K562 (cell line): ENCODE measurements at regions not wholly inside any gene's neighbourhood (a gene's known extent, or its start where the extent isn't known, plus 50 kb on each side); places are given as distances from the start of the nearest gene placed in this dataset.
A peak's percentile ranks its signal among the peaks of the same experiment; 100 is the strongest.

Source experiments
- ATAC-seq: fragments of 200-7000 bp; cut with Tn5 transposase; 3 replicates; pipeline ENCODE4 v1.9.1; 2020; ENCODE audit warnings: moderate library complexity
- BruUV-seq: library from RNA; stranded (reverse); fragments of 400-500 nt; replicated peaks from 2 replicates; lab custom pipeline; 2021; lab: Mats Ljungman, UMichigan
- CTCF ChIA-PET: fragments of 300-600 bp; formaldehyde crosslinking; extraction: SDS; loops from one replicate; lab custom pipeline; 2021; ENCODE audit warnings: low intra/inter-chr PET ratio; lab: Yijun Ruan, JAX
- POLR2A ChIA-PET: fragments of 300-600, 350-650 bp; sonication (Branson Sonifier 250); formaldehyde crosslinking; extraction: SDS; loops from one replicate; lab custom pipeline; 2021; ENCODE audit warnings: antibody characterized with exemption, inconsistent platforms; lab: Yijun Ruan, JAX
- DNase-seq, 4 experiments: peaks; one replicate each; pipeline versions ENCODE4 v3.0.0 to v3.0.0-alpha.2; 2011 to 2018; ENCODE audit warnings: low spot score in 3 of 4, mixed read lengths in 3 of 4; ENCODE audit errors: extremely low read depth in 1 of 4
- FAIRE-seq: peaks from 2 replicates; lab custom pipeline; 2011; peaks lifted over from hg19 to GRCh38; lab: Jason Lieb, UNC
- H2AFZ ChIP-seq: 2 replicates; pipeline ENCODE4 v1.6.0; 2011; ENCODE audit warnings: low read depth, low read length, control low read depth, inconsistent platforms
- H3K27ac ChIP-seq: fragments of 200-600 bp; 3 replicates; pipeline ENCODE4 v1.8.0; 2011; ENCODE audit warnings: low read depth, mild to moderate bottlenecking, control low read depth, inconsistent platforms, low read length, moderate library complexity, mixed read lengths; ENCODE audit errors: extremely low read depth
- H3K27me3 ChIP-seq, 2 experiments: fragments of 300-600 bp in 1 of 2; 2 replicates in 1 of 2; 3 replicates in 1 of 2; pipeline versions ENCODE4 v1.6.0 to v1.8.0; 2011; ENCODE audit warnings: inconsistent platforms in 2 of 2, low read length in 2 of 2, mild to moderate bottlenecking in 1 of 2, mixed read lengths in 1 of 2, moderate library complexity in 1 of 2; ENCODE audit not compliant: control insufficient read depth in 2 of 2, insufficient read depth in 2 of 2
- H3K36me3 ChIP-seq: fragments of 300-600 bp; 3 replicates; pipeline ENCODE4 v1.8.0; 2011; ENCODE audit warnings: mild to moderate bottlenecking, low read length, inconsistent platforms; ENCODE audit not compliant: control insufficient read depth, insufficient read depth
- H3K4me1 ChIP-seq, 2 experiments: fragments of 200-600 bp in 1 of 2; replicated peaks in 1 of 2; 2 replicates in 1 of 2; 3 replicates in 1 of 2; pipeline versions ENCODE4 v1.5.1 to v1.8.0; 2011; ENCODE audit warnings: inconsistent platforms in 2 of 2, low read length in 2 of 2, mild to moderate bottlenecking in 1 of 2, mixed read lengths in 1 of 2, moderate library complexity in 1 of 2; ENCODE audit not compliant: control insufficient read depth in 2 of 2, insufficient read depth in 2 of 2
- H3K4me2 ChIP-seq: 2 replicates; pipeline ENCODE4 v1.6.1; 2011; ENCODE audit warnings: low read length, control low read depth, inconsistent platforms, mixed read lengths; ENCODE audit not compliant: insufficient read depth
- H3K4me3 ChIP-seq: fragments of 200-600 bp; sonication (generic), shearing (Covaris generic); 2 replicates; pipeline ENCODE4 v1.5.1; 2016; ENCODE audit warnings: control low read depth, inconsistent platforms
- H3K79me2 ChIP-seq: fragments of 200-600 bp; 3 replicates; pipeline ENCODE4 v1.8.0; 2011; ENCODE audit warnings: low read length, inconsistent platforms; ENCODE audit not compliant: control insufficient read depth, insufficient read depth
- H3K9ac ChIP-seq, 2 experiments: 2 replicates each; pipeline versions ENCODE4 v1.6.0 to v1.6.1; 2011; ENCODE audit warnings: low read depth in 2 of 2, low read length in 2 of 2, control low read depth in 1 of 2, inconsistent platforms in 1 of 2, mild to moderate bottlenecking in 1 of 2, mixed read lengths in 1 of 2; ENCODE audit not compliant: insufficient read depth in 1 of 2
- H3K9me1 ChIP-seq: one replicate; pipeline ENCODE4 v1.6.0; 2011; ENCODE audit warnings: inconsistent platforms, mild to moderate bottlenecking, low read length, moderate library complexity; ENCODE audit not compliant: control insufficient read depth, insufficient read depth
- H3K9me3 ChIP-seq: replicated peaks from 2 replicates; pipeline ENCODE4 v1.5.1; 2011; ENCODE audit warnings: low read depth, low read length, inconsistent platforms; ENCODE audit not compliant: control insufficient read depth, insufficient read depth
- H4K20me1 ChIP-seq: replicated peaks from 2 replicates; pipeline ENCODE4 v1.6.1; 2011; ENCODE audit warnings: low read length, inconsistent platforms, mixed read lengths; ENCODE audit not compliant: control insufficient read depth, insufficient read depth
- FOSL1 ChIP-seq: fragments of 200-800 bp; sonication (Bioruptor generic); conservative IDR thresholded peaks from 2 replicates; pipeline ENCODE4 v1.6.1; 2016; ENCODE audit warnings: missing genetic modification characterization, missing compliant biosample characterization
- HSF4 ChIP-seq: fragments of 250-450 bp; sonication (Bioruptor Pico); IDR thresholded peaks from 2 replicates; pipeline ENCODE4 v2.1.2; 2022; ENCODE audit warnings: mild to moderate bottlenecking, moderate library complexity, borderline replicate concordance
- L3MBTL2 ChIP-seq: fragments of 450-650 bp; IDR thresholded peaks from 2 replicates; pipeline ENCODE4 v1.6.1; 2016; ENCODE audit warnings: mild to moderate bottlenecking, moderate library complexity
- MAFG ChIP-seq: fragments of 450-650 bp; conservative IDR thresholded peaks from 2 replicates; pipeline ENCODE4 v1.6.1; 2016; ENCODE audit warnings: missing genetic modification characterization, missing compliant biosample characterization
- MEF2A ChIP-seq: IDR thresholded peaks from 2 replicates; pipeline ENCODE4 v1.6.1; 2011; ENCODE audit warnings: low read depth, mild to moderate bottlenecking, low read length, moderate library complexity; ENCODE audit not compliant: control insufficient read depth
- NR3C1 ChIP-seq: sonication (generic); formaldehyde crosslinking; IDR thresholded peaks from 2 replicates; pipeline ENCODE4 v1.8.1; 2022; ENCODE audit warnings: missing genetic modification reagents
- TAF15 ChIP-seq: fragments of 200-400 bp; formaldehyde crosslinking; IDR thresholded peaks from 2 replicates; pipeline ENCODE4 v1.6.1; 2017; ENCODE audit warnings: mild to moderate bottlenecking, low read depth, low read length, moderate library complexity
- ZNF41 ChIP-seq: fragments of 250-450 bp; sonication (Bioruptor Pico); conservative IDR thresholded peaks from 2 replicates; pipeline ENCODE4 v1.4.0; 2020; ENCODE audit warnings: mild to moderate bottlenecking
- ZNF551 ChIP-seq: fragments of 250-450 bp; sonication (Bioruptor Pico); IDR thresholded peaks from 2 replicates; pipeline ENCODE4 v1.5.0; 2021; ENCODE audit warnings: mild to moderate bottlenecking, moderate library complexity
- ZNF780A ChIP-seq: fragments of 250-450 bp; sonication (Bioruptor Pico); IDR thresholded peaks from 2 replicates; pipeline ENCODE4 v1.5.0; 2021; ENCODE audit warnings: mild to moderate bottlenecking
- WGBS: fragments of 100-300 bp; shearing (Covaris generic); methylation state at CpG from one replicate; pipeline ENCODE4 v1.1.6; 2016; ENCODE audit warnings: low coverage, mixed read lengths; ENCODE audit not compliant: insufficient coverage; ENCODE audit errors: missing lambda C conversion rate; 5-methylcytosine and 5-hydroxymethylcytosine counted together
- in situ Hi-C: fragments of 300-500 bp; cut with MboI; formaldehyde crosslinking; loops from 4 replicates; pipeline ENCODE4 v1.15.0; 2018; ENCODE audit warnings: inconsistent platforms, mixed read lengths
- intact Hi-C: fragments of 100-400 bp; cut with micrococcal nuclease; formaldehyde crosslinking; loops from 2 replicates; pipeline ENCODE4 v1.14.2; 2022
- TF ChIP-seq, protein P1 (sequence below): sonication (generic); formaldehyde crosslinking; IDR thresholded peaks from 2 replicates; pipeline ENCODE4 v1.8.1; 2023; ENCODE audit warnings: mild to moderate bottlenecking, missing genetic modification reagents, moderate library complexity
- TF ChIP-seq, protein P2 (sequence below): IDR thresholded peaks from 3 replicates; pipeline ENCODE4 v1.6.1; 2011; ENCODE audit warnings: borderline replicate concordance, mild to moderate bottlenecking, moderate library complexity; ENCODE audit not compliant: insufficient read length; ENCODE audit errors: extremely low read depth
- TF ChIP-seq, protein P3 (sequence below): sonication (generic); formaldehyde crosslinking; IDR thresholded peaks from 2 replicates; pipeline ENCODE4 v1.8.0; 2022; ENCODE audit warnings: mild to moderate bottlenecking, missing genetic modification reagents
- TF ChIP-seq, protein P4 (sequence below): fragments of 250-450 bp; sonication (Bioruptor Pico); IDR thresholded peaks from 2 replicates; pipeline ENCODE4 v1.5.1; 2021; ENCODE audit warnings: mild to moderate bottlenecking
- TF ChIP-seq, protein P5 (sequence below): fragments of 450-650 bp; IDR thresholded peaks from 2 replicates; pipeline ENCODE4 v1.6.1; 2016; ENCODE audit warnings: low read depth, mild to moderate bottlenecking, moderate library complexity

DNA sequence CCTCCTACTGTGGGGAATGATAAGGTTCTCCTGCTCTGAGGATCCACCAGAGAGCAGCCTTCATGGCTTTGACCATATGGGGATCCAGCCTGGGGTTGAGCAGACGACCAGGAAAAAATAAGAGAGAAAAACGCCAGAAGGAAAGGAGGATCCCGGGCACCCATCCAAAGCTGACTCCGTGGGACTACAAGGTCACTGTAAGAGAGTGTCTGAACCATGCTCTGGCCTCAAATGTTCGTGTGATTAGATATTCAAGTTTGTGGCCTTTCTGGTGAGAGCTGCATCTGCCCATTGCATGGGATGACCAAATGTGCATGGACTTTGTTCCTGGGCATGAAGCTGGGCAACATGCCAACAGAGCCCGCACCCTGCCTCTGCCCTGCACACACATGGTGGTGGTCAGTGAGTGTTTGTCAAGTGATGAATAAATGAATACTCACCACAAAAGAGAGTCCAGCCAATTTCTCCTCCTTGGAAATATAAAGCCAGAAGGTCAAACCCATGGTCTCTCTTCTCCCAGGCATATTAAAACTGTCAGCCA lies 346.0 kb upstream of the GATB start:
- FAIRE-seq: no peak
- TF ChIP-seq, protein P1, sequence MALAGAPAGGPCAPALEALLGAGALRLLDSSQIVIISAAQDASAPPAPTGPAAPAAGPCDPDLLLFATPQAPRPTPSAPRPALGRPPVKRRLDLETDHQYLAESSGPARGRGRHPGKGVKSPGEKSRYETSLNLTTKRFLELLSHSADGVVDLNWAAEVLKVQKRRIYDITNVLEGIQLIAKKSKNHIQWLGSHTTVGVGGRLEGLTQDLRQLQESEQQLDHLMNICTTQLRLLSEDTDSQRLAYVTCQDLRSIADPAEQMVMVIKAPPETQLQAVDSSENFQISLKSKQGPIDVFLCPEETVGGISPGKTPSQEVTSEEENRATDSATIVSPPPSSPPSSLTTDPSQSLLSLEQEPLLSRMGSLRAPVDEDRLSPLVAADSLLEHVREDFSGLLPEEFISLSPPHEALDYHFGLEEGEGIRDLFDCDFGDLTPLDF: no peak
- TF ChIP-seq, protein P2, sequence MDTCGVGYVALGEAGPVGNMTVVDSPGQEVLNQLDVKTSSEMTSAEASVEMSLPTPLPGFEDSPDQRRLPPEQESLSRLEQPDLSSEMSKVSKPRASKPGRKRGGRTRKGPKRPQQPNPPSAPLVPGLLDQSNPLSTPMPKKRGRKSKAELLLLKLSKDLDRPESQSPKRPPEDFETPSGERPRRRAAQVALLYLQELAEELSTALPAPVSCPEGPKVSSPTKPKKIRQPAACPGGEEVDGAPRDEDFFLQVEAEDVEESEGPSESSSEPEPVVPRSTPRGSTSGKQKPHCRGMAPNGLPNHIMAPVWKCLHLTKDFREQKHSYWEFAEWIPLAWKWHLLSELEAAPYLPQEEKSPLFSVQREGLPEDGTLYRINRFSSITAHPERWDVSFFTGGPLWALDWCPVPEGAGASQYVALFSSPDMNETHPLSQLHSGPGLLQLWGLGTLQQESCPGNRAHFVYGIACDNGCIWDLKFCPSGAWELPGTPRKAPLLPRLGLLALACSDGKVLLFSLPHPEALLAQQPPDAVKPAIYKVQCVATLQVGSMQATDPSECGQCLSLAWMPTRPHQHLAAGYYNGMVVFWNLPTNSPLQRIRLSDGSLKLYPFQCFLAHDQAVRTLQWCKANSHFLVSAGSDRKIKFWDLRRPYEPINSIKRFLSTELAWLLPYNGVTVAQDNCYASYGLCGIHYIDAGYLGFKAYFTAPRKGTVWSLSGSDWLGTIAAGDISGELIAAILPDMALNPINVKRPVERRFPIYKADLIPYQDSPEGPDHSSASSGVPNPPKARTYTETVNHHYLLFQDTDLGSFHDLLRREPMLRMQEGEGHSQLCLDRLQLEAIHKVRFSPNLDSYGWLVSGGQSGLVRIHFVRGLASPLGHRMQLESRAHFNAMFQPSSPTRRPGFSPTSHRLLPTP: no peak
- TF ChIP-seq, protein P3, sequence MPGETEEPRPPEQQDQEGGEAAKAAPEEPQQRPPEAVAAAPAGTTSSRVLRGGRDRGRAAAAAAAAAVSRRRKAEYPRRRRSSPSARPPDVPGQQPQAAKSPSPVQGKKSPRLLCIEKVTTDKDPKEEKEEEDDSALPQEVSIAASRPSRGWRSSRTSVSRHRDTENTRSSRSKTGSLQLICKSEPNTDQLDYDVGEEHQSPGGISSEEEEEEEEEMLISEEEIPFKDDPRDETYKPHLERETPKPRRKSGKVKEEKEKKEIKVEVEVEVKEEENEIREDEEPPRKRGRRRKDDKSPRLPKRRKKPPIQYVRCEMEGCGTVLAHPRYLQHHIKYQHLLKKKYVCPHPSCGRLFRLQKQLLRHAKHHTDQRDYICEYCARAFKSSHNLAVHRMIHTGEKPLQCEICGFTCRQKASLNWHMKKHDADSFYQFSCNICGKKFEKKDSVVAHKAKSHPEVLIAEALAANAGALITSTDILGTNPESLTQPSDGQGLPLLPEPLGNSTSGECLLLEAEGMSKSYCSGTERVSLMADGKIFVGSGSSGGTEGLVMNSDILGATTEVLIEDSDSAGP (CRISPR knock-in tag): no peak
- no peak for TF ChIP-seq MEF2A
- TF ChIP-seq HSF4 (CRISPR knock-in tag): no peak
- no peak for TF ChIP-seq L3MBTL2
- TF ChIP-seq ZNF41 (CRISPR knock-in tag): no peak
- TF ChIP-seq ZNF780A (CRISPR knock-in tag): no peak
- no peak for TF ChIP-seq MAFG (tag)
- TF ChIP-seq, protein P4, sequence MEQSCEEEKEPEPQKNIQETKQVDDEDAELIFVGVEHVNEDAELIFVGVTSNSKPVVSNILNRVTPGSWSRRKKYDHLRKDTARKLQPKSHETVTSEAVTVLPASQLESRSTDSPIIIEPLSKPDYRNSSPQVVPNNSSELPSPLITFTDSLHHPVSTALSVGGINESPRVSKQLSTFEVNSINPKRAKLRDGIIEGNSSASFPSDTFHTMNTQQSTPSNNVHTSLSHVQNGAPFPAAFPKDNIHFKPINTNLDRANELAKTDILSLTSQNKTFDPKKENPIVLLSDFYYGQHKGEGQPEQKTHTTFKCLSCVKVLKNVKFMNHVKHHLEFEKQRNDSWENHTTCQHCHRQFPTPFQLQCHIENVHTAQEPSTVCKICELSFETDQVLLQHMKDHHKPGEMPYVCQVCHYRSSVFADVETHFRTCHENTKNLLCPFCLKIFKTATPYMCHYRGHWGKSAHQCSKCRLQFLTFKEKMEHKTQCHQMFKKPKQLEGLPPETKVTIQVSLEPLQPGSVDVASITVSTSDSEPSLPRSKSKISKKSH (CRISPR knock-in tag): no peak
- TF ChIP-seq, protein P5, sequence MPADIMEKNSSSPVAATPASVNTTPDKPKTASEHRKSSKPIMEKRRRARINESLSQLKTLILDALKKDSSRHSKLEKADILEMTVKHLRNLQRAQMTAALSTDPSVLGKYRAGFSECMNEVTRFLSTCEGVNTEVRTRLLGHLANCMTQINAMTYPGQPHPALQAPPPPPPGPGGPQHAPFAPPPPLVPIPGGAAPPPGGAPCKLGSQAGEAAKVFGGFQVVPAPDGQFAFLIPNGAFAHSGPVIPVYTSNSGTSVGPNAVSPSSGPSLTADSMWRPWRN: no peak
- TF ChIP-seq TAF15: no peak
- no peak for TF ChIP-seq NR3C1
- no peak for TF ChIP-seq FOSL1 (tag)
- no peak for TF ChIP-seq ZNF551 (CRISPR knock-in tag)

More for the DNA sequence above, 346.0 kb upstream of the GATB start:
- H3K36me3 ChIP-seq: no peaks in the 10 kb centered on the region
- intact Hi-C loops: no loop called here
- H3K9ac ChIP-seq: no peak overlapping the region
- peaks cover 0 to 16% of the 10 kb centered on the region in 2 experiments; a peak in 2 of 5 replicates for H3K4me1 ChIP-seq
- no peak overlapping the region for H3K27ac ChIP-seq
- ChIA-PET CTCF (no interaction called here), POLR2A (no interaction called here)
- 14% methylated on average over 4 of the region's 6 CpGs for WGBS
- no peak overlapping the region; the same call in 1 of the 2 replicates for H2AFZ ChIP-seq
- H3K9me1 ChIP-seq: no peaks in the 10 kb centered on the region
- ATAC-seq (peak; percentile 34; the same call in 1 of the 3 replicates), DNase-seq (no peak)
- H3K79me2 ChIP-seq: no peaks in the 10 kb centered on the region
- H4K20me1 ChIP-seq: no peaks in the 10 kb centered on the region
- in situ Hi-C loops: no loop called here
- no peak overlapping the region for H3K4me2 ChIP-seq
- peaks cover 2 to 17% of the 10 kb centered on the region in 2 experiments; a peak in 4 of 5 replicates for H3K27me3 ChIP-seq
- H3K9me3 ChIP-seq: no peaks in the 10 kb centered on the region
- BruUV-seq: no TSS peak
- H3K4me3 ChIP-seq: no peak overlapping the region
